ENCODE measurements at regions not wholly inside any gene's neighbourhood (a gene's known extent, or its start where the extent isn't known, plus 50 kb on each side); places are given as distances from the start of the nearest gene placed in this dataset.

DNA sequence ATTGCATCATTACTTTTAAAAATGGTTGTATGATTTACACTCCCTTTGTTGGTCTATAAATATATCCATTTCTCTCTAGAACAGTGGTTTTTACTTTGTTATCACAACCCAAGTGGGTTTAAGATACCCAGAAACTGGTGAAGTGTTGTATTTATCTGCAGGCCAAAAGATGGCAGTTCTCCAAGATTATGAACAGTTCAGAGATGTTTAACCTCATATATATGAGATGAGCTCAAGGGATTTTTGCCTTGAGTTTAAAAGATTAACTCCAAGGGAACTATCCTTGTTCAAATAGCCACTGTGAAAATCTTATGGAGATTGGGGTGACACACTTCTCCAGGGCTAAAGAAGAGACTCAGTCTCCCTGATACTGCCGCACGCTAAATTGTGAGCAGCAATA is 572.6 kb downstream of the TLE4 start:
- no peak for DNase-seq (ENCODE audit: low read depth)
- no peak overlapping the region for H3K4me3 ChIP-seq (replicated peaks; ENCODE audit: low read depth, low read length)
- TF ChIP-seq, protein P1, sequence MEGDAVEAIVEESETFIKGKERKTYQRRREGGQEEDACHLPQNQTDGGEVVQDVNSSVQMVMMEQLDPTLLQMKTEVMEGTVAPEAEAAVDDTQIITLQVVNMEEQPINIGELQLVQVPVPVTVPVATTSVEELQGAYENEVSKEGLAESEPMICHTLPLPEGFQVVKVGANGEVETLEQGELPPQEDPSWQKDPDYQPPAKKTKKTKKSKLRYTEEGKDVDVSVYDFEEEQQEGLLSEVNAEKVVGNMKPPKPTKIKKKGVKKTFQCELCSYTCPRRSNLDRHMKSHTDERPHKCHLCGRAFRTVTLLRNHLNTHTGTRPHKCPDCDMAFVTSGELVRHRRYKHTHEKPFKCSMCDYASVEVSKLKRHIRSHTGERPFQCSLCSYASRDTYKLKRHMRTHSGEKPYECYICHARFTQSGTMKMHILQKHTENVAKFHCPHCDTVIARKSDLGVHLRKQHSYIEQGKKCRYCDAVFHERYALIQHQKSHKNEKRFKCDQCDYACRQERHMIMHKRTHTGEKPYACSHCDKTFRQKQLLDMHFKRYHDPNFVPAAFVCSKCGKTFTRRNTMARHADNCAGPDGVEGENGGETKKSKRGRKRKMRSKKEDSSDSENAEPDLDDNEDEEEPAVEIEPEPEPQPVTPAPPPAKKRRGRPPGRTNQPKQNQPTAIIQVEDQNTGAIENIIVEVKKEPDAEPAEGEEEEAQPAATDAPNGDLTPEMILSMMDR (IDR thresholded peaks at IDR 0.05; ENCODE audit: low read length, missing control alignments): no peak

DNA sequence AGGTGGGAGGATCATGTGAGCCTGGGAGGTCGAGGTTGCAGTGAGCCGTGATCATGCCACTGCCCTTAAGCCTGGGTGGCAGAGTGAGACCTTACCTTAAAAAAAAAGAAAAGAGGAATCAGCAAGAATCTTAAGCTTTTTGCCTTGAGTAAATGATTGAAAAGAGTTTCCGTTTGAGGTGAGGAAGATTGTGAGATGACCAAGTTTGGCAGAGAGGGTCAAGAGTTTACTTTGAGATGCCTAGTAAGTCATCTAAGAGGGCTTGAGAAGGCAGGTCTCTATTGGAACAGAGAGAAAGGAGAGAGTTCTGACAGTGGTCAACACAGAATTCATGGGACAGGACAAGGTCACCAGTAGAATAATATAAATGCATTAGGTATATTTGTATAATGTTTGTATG is 572.1 kb downstream of the TLE4 start:
- TF ChIP-seq, protein P1 (IDR thresholded peaks at IDR 0.05; ENCODE audit: low read length, missing control alignments): no peak
- no peak for DNase-seq (ENCODE audit: low read depth)
- no peak overlapping the region for H3K4me3 ChIP-seq (replicated peaks; ENCODE audit: low read depth, low read length)

DNA sequence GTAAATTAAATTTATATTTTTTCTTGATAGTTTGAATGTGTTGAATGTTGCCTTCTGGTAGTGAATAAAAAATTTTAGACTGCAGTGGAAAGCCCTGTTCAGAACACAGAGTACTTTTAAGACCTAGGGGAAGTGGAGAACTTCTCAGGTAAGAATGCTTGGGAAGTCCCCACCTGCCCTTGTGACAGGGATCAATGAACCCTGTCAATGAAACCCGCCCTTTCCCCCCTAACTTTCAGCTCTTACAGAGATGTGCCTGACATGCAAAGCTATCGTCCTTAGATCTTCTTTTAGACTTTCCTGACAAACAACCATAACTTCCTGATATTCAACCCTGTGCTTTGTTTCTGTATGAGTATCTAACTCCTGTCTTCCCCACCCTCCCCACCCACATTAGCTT is 562.7 kb downstream of the TLE4 start:
- H3K4me3 ChIP-seq (replicated peaks; ENCODE audit: low read depth, low read length): no peak overlapping the region
- TF ChIP-seq, protein P1 (IDR thresholded peaks at IDR 0.05; ENCODE audit: low read length, missing control alignments): no peak
- no peak for DNase-seq (ENCODE audit: low read depth)

DNA sequence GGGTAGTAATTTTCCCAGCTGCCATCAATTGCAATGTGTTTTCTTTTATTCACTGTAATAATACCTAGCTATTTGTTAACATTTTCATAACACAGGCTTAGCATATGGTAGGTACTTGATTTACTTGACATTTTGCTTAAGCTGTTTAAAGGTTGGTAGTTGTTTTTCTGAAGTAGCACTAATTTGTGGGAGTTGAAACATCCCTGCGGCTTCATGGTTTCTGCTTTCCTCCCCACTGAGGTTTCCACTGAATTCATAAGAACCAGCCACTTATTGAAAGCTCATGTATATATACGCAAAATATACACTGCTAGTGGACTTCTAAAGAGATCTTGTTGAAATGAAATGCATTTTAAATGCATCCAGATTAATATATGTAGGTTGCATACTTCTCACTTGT is 559.9 kb downstream of the TLE4 start:
- TF ChIP-seq, protein P1 (IDR thresholded peaks at IDR 0.05; ENCODE audit: low read length, missing control alignments): no peak
- no peak for DNase-seq (ENCODE audit: low read depth)
- H3K4me3 ChIP-seq (replicated peaks; ENCODE audit: low read depth, low read length): no peak overlapping the region

DNA sequence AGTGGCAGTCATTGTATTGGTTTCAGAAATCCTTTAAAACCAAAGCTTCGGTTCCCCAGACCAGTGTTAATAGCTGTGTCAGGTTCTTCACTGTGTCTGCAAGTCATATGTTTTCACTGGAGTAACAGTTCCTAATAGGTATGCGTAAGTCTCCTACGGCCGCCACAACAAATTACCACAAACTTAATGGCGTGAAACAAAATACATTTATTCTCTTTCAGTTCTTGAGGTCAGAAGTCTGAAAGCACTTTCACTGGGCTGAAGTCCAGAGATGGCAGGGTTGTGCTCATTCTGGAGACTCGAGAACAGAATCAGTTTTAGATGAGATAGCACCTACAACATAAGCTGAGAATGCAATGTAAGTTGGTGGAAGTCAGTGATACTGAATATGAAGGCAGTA is 556.2 kb downstream of the TLE4 start:
- TF ChIP-seq, protein P1 (IDR thresholded peaks at IDR 0.05; ENCODE audit: low read length, missing control alignments): no peak
- no peak overlapping the region for H3K4me3 ChIP-seq (replicated peaks; ENCODE audit: low read depth, low read length)
- no peak for DNase-seq (ENCODE audit: low read depth)

DNA sequence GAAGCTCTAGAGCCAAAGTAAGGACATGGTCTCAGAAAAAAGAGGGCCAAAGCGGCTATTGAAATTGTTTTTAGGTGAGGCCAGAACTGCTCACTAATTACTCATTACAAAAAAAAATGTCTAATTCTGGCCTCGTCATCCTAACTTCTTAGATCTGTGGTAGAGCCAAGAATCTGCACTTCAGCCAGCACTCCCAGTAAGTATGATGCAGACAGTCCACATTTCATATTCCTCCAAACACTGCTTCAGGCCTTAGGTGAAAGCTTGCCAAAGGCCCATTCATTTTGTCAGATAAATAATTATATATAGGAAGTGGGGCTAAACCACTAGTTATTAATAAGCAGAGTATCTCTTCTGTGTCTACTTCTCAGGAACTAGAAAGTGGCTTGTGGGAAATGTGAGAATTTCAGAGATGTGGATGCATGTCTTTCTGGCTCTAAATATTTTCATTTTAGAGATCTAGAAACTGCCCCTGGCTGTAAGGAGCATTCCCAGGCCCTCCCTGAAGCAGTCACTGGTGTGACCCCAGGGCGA is 554.0 kb downstream of the TLE4 start:
- no peak for DNase-seq (ENCODE audit: low read depth)
- no peak overlapping the region for H3K4me3 ChIP-seq (replicated peaks; ENCODE audit: low read depth, low read length)
- TF ChIP-seq, protein P1 (IDR thresholded peaks at IDR 0.05; ENCODE audit: low read length, missing control alignments): no peak

DNA sequence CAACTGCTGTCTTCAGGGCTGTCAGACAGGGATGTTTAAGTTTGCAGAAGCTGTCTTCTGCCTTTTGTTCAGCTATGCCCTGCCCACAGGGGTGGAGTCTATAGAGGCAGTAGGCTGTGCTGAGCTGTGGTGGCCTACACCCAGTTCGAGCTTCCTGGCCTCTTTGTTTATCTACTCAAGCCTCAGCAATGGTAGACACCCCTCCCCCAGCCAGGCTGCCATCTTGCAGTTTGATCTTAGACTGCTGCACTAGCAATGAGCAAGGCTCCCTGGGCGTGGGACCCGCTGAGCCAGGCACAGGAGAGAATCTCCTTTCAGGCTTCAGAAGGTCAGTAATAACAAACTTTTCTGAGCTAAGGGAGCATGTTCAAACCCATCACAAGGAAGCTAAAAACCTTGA is 545.3 kb downstream of the TLE4 start:
- TF ChIP-seq, protein P1 (IDR thresholded peaks at IDR 0.05; ENCODE audit: low read length, missing control alignments): no peak
- no peak for DNase-seq (ENCODE audit: low read depth)
- no peak overlapping the region for H3K4me3 ChIP-seq (replicated peaks; ENCODE audit: low read depth, low read length)

All from fibroblast of pulmonary artery (primary cell).